OCI-LY7 (cell line): ENCODE measurements at regions not wholly inside any gene's neighbourhood (a gene's known extent, or its start where the extent isn't known, plus 50 kb on each side); places are given as distances from the start of the nearest gene placed in this dataset.

Experiments
- BruUV-seq: library from RNA; stranded (reverse); fragments of 400-500 nt; replicated peaks from 2 replicates; lab custom pipeline; 2021; lab: Mats Ljungman, UMichigan
- CTCF ChIA-PET: fragments of 300-600 bp; sonication (Branson Sonifier 250); formaldehyde crosslinking; loops from one replicate; lab custom pipeline; 2022; ENCODE audit warnings: antibody characterized with exemption; ENCODE audit not compliant: unreplicated experiment; lab: Charles Lee
- POLR2A ChIA-PET: fragments of 300-600 bp; sonication (Branson Sonifier 250); formaldehyde crosslinking; loops from one replicate; lab custom pipeline; 2022; ENCODE audit warnings: antibody characterized with exemption; lab: Charles Lee
- DNase-seq: peaks from one replicate; pipeline ENCODE4 v3.0.0-alpha.2; 2015; ENCODE audit warnings: low spot score
- H2AFZ ChIP-seq: fragments of 200-600 bp; sonication (generic), shearing (Covaris generic); 2 replicates; pipeline ENCODE4 v1.6.1; 2014; ENCODE audit warnings: mild to moderate bottlenecking, antibody characterized with exemption, low read length, moderate library complexity
- H3K27ac ChIP-seq: fragments of 200-600 bp; sonication (generic); 2 replicates; pipeline ENCODE4 v1.5.1; 2014; ENCODE audit warnings: mixed run types, low read depth, mild to moderate bottlenecking, moderate library complexity, low read length, inconsistent platforms; ENCODE audit not compliant: poor library complexity, severe bottlenecking
- H3K36me3 ChIP-seq: fragments of 200-600 bp; sonication (generic); 2 replicates; pipeline ENCODE4 v1.6.1; 2014; ENCODE audit warnings: mild to moderate bottlenecking, antibody characterized with exemption, low read length, moderate library complexity, mixed read lengths; ENCODE audit not compliant: insufficient read depth
- H3K4me1 ChIP-seq: fragments of 200-600 bp; sonication (generic); 2 replicates; pipeline ENCODE4 v1.5.1; 2014; ENCODE audit warnings: mild to moderate bottlenecking, low read length; ENCODE audit not compliant: insufficient read depth, poor library complexity, severe bottlenecking
- H3K4me2 ChIP-seq: fragments of 200-600 bp; sonication (generic); 2 replicates; pipeline ENCODE4 v1.6.1; 2014; ENCODE audit warnings: mild to moderate bottlenecking, low read length
- H3K4me3 ChIP-seq: fragments of 200-600 bp; sonication (generic); 2 replicates; pipeline ENCODE4 v1.5.1; 2014; ENCODE audit warnings: mild to moderate bottlenecking, low read depth, low read length; ENCODE audit not compliant: poor library complexity, severe bottlenecking
- H3K79me2 ChIP-seq: fragments of 200-600 bp; sonication (generic); 2 replicates; pipeline ENCODE4 v1.6.1; 2016; ENCODE audit warnings: low read depth, mild to moderate bottlenecking, low read length, moderate library complexity, mixed read lengths; ENCODE audit not compliant: insufficient read depth
- H3K9me2 ChIP-seq: fragments of 200-600 bp; sonication (generic); 2 replicates; pipeline ENCODE4 v1.6.1; 2016; ENCODE audit warnings: mild to moderate bottlenecking, low read length, mixed read lengths; ENCODE audit not compliant: insufficient read depth
- H3K9me3 ChIP-seq: fragments of 200-600 bp; sonication (generic); 2 replicates; pipeline ENCODE4 v1.6.1; 2014; ENCODE audit warnings: mild to moderate bottlenecking, mixed run types, low read length, mixed read lengths
- H4K20me1 ChIP-seq: fragments of 200-600 bp; sonication (generic); 2 replicates; pipeline ENCODE4 v1.6.1; 2014; ENCODE audit warnings: mild to moderate bottlenecking, antibody characterized with exemption, low read length, moderate library complexity, mixed read lengths; ENCODE audit not compliant: insufficient read depth
- EZH2phosphoT487 ChIP-seq: fragments of 200-600 bp; sonication (generic); IDR thresholded peaks from 2 replicates; pipeline ENCODE4 v1.6.1; 2018; ENCODE audit warnings: low read depth, borderline replicate concordance, mild to moderate bottlenecking, mixed run types, antibody characterized with exemption, low read length, moderate library complexity, mixed read lengths
- intact Hi-C: fragments of 100-400 bp; cut with micrococcal nuclease; formaldehyde crosslinking; loops from one replicate; pipeline ENCODE4 v1.10.0; 2022; ENCODE audit not compliant: unreplicated experiment
- TF ChIP-seq, protein P1 (sequence below): fragments of 200-600 bp; sonication (generic); conservative IDR thresholded peaks from 2 replicates; pipeline ENCODE4 v1.5.1; 2014; ENCODE audit warnings: mild to moderate bottlenecking, antibody characterized with exemption, low read length, moderate library complexity, mixed read lengths

DNA sequence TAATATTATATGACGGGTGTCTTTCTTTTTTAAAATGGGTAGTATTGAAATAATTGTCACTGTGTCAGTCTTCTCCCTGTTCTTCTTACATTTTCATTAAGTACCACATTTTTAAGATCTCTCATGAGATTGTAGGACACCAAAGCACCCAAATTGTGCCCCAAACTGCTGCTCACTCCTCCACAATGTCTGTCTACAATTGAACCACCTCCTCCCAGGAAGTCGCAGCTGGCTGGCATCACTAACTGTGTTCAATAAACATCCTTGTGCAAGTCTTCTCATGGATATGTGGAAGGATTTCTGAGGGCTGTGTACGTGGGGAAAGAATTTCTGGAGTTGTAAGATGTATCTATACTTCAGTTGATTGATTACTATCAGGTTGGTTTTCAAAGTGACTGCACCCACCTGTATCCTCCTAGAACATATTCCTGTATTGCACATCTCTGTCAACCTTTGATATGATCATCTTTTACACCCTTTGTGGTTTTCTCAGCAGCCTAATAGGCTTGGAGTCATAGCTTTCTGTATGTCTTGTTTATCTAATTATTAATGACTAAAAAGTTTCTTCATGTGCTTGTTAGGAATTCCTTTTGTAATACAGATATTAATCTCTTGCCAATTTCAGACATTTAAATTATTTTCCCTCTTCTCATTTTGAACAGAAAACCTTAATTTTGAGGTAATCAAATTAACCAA lies 774.9 kb downstream of the RNF144A start:
- H3K9me2 ChIP-seq: no peaks in the 10 kb centered on the region
- no TSS peak for BruUV-seq
- DNase-seq: no peak
- H3K4me3 ChIP-seq: no peak overlapping the region
- H4K20me1 ChIP-seq: no peaks in the 10 kb centered on the region
- H3K9me3 ChIP-seq: no peaks in the 10 kb centered on the region
- intact Hi-C loops: no loop called here
- TF ChIP-seq, protein P1, sequence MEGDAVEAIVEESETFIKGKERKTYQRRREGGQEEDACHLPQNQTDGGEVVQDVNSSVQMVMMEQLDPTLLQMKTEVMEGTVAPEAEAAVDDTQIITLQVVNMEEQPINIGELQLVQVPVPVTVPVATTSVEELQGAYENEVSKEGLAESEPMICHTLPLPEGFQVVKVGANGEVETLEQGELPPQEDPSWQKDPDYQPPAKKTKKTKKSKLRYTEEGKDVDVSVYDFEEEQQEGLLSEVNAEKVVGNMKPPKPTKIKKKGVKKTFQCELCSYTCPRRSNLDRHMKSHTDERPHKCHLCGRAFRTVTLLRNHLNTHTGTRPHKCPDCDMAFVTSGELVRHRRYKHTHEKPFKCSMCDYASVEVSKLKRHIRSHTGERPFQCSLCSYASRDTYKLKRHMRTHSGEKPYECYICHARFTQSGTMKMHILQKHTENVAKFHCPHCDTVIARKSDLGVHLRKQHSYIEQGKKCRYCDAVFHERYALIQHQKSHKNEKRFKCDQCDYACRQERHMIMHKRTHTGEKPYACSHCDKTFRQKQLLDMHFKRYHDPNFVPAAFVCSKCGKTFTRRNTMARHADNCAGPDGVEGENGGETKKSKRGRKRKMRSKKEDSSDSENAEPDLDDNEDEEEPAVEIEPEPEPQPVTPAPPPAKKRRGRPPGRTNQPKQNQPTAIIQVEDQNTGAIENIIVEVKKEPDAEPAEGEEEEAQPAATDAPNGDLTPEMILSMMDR: no peak
- TF ChIP-seq EZH2phosphoT487: no peak
- H3K36me3 ChIP-seq: no peaks in the 10 kb centered on the region
- H3K27ac ChIP-seq: no peak overlapping the region
- ChIA-PET POLR2A (no interaction called here), CTCF (no interaction called here)
- no peak overlapping the region for H3K4me2 ChIP-seq
- H2AFZ ChIP-seq: no peak overlapping the region
- H3K79me2 ChIP-seq: no peaks in the 10 kb centered on the region
- H3K4me1 ChIP-seq: peaks cover 12% of the 10 kb centered on the region

DNA sequence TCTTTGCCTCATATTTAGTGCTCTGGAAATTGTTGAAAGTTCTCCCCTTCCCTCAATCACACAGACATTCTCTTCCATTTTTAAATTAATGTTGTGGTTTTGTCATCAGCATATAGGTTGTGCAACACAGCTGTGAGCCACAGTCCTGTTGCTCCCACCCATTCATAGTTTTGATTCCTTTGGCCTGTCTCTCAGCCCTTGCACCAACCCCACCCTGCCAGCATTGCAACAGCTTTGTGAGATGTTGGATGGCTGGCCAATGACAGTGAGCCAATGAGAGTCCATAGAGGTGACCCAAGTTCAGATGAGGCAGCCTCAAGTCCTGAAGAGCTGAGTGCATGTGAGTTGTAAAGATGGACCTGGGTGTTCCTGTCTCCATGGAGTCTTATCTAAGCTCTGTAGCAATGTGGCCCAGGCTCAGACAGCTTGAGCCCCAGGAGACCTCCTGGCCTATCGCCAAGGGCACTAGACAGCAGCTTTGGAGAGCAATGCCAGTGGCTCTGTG lies 775.5 kb downstream of the RNF144A start:
- Histone ChIP-seq H3K9me2 (no peaks in the 10 kb centered on the region), H3K79me2 (no peaks in the 10 kb centered on the region), H2AFZ (no peak overlapping the region), H3K9me3 (no peaks in the 10 kb centered on the region), H3K4me1 (peaks cover 12% of the 10 kb centered on the region), H3K4me3 (no peak overlapping the region), H3K27ac (no peak overlapping the region), H4K20me1 (no peaks in the 10 kb centered on the region), H3K4me2 (no peak overlapping the region), H3K36me3 (no peaks in the 10 kb centered on the region)
- DNase-seq: no peak
- ChIA-PET CTCF (no interaction called here), POLR2A (no interaction called here)
- BruUV-seq: no TSS peak
- intact Hi-C loops: no loop called here
- TF ChIP-seq EZH2phosphoT487: no peak
- TF ChIP-seq, protein P1: no peak

DNA sequence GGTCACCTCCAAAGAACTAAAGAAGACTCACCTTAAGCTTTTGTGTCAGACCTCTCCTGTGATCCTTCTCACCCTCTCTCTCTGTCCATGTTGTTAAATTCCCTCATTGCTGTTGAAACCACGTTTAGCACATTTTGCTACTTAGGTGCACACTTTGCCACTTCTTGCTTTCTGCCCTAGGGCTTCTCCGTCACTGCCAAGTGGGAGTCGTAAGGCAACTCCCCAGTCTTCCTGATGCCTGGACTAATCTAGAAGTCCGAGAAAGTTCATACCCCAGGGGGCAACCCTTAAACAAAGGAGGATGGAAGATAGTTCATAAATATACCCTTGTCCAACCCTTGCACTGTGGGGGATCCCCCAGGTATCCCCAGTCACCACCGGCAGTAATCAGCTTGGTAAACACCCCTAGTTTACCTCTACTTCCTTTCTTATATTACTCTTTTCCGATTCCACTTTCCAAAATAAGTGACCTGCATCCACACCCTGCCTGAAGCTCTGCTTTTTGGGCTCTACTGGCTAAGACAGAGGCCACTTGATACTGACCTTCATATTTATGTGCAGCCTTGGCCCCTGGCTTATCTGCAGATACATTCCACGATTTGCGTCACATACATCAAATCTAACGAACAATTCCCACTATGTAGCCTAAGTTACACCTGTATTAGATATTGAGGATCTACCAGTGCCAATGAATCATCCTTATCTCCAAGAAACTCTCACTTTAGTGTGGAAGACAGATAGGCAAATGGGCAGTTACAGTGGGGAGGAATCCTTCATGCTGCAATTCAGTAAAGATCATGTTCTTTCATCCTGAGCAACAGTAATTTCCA lies 776.2 kb downstream of the RNF144A start:
- Histone ChIP-seq H3K36me3 (no peaks in the 10 kb centered on the region), H3K4me2 (no peak overlapping the region), H4K20me1 (no peaks in the 10 kb centered on the region), H3K9me2 (no peaks in the 10 kb centered on the region), H3K4me1 (peaks cover 11% of the 10 kb centered on the region), H3K4me3 (no peak overlapping the region), H3K9me3 (no peaks in the 10 kb centered on the region), H2AFZ (no peak overlapping the region), H3K27ac (no peak overlapping the region), H3K79me2 (no peaks in the 10 kb centered on the region)
- DNase-seq: no peak
- CTCF ChIA-PET: no interaction called here
- BruUV-seq: no TSS peak
- TF ChIP-seq, protein P1: no peak
- TF ChIP-seq EZH2phosphoT487: no peak
- intact Hi-C loops: no loop called here
- POLR2A ChIA-PET: no interaction called here
